Hepatocyte (in vitro differentiated cells): ENCODE measurements at regions not wholly inside any gene's neighbourhood (a gene's known extent, or its start where the extent isn't known, plus 50 kb on each side); places are given as distances from the start of the nearest gene placed in this dataset.

ENCODE experiments used
- CTCF ChIP-seq: fragments of 200-600 bp; sonication (generic); IDR thresholded peaks from 2 replicates; pipeline ENCODE4 v1.5.1; 2016; ENCODE audit warnings: antibody characterized with exemption, mild to moderate bottlenecking; ENCODE audit not compliant: poor library complexity
- EZH2 ChIP-seq: fragments of 200-600 bp; sonication (generic); IDR thresholded peaks from 2 replicates; pipeline ENCODE4 v1.6.1; 2016; ENCODE audit warnings: antibody characterized with exemption, mild to moderate bottlenecking, borderline replicate concordance
- EZH2phosphoT487 ChIP-seq: fragments of 200-600 bp; sonication (generic); IDR thresholded peaks from one replicate; pipeline ENCODE4 v1.6.1; 2018; ENCODE audit warnings: antibody characterized with exemption, mild to moderate bottlenecking, low read depth, moderate library complexity; ENCODE audit not compliant: unreplicated experiment, severe bottlenecking

GRCh38 chr1:94672934-94673333 is 131.4 kb upstream of the F3 start:
- TF ChIP-seq CTCF = no peak
- TF ChIP-seq EZH2 = no peak
- no peak for TF ChIP-seq EZH2phosphoT487
